GM12878 (cell line): ENCODE measurements at regions not wholly inside any gene's neighbourhood (a gene's known extent, or its start where the extent isn't known, plus 50 kb on each side); places are given as distances from the start of the nearest gene placed in this dataset.

Source experiments
- EGR1 ChIP-seq, 2 experiments: IDR thresholded peaks; 1 replicate in 1 of 2; 2 replicates in 1 of 2; pipeline ENCODE4 v1.6.1; 2011 to 2012; ENCODE audit warnings: low read depth in 2 of 2, low read length in 2 of 2, borderline replicate concordance in 1 of 2, mild to moderate bottlenecking in 1 of 2, moderate library complexity in 1 of 2
- TF ChIP-seq, protein P1 (sequence below), 3 experiments: IDR thresholded peaks in 2 of 3; conservative IDR thresholded peaks in 1 of 3; 2 replicates each; pipeline ENCODE4 v1.5.1; 2011; ENCODE audit warnings: low read depth in 3 of 3, low read length in 3 of 3, mild to moderate bottlenecking in 3 of 3, control low read depth in 2 of 3, moderate library complexity in 2 of 3, inconsistent platforms in 1 of 3, mixed read lengths in 1 of 3; ENCODE audit not compliant: control insufficient read depth in 2 of 3, insufficient read depth in 1 of 3; ENCODE audit errors: extremely low read depth in 1 of 3

DNA sequence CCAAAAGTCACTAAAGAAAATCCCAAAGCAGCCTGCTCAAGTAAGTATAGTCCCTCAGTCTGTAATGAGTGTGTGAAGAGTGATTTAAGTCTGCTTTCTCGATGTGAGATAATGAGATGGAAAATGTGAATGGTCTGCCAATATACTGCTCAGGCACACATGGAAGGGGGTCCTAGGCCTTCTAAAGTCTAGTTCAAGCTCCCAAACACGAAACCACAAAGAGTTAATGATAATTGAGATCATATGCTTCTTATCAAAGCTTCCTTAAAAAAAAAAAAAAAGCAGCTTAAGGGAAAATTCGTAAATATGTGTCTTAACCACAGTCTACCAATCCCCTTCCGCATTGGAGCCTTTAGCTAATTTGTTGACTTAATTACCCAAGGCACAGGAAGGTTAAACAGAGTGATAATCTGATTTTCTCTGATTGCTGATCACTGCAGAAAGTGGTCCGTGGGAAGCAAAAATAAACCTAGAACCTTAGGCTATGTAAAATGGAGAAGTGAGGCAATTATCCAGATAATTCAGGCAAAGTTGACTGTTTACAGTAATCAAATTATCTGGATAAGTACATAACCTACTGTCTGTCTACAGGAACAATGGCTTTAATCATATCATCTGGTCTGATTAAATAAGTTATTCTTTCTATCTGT is 172.9 kb downstream of the MBL2 start:
- TF ChIP-seq, protein P1, sequence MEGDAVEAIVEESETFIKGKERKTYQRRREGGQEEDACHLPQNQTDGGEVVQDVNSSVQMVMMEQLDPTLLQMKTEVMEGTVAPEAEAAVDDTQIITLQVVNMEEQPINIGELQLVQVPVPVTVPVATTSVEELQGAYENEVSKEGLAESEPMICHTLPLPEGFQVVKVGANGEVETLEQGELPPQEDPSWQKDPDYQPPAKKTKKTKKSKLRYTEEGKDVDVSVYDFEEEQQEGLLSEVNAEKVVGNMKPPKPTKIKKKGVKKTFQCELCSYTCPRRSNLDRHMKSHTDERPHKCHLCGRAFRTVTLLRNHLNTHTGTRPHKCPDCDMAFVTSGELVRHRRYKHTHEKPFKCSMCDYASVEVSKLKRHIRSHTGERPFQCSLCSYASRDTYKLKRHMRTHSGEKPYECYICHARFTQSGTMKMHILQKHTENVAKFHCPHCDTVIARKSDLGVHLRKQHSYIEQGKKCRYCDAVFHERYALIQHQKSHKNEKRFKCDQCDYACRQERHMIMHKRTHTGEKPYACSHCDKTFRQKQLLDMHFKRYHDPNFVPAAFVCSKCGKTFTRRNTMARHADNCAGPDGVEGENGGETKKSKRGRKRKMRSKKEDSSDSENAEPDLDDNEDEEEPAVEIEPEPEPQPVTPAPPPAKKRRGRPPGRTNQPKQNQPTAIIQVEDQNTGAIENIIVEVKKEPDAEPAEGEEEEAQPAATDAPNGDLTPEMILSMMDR (IDR thresholded peaks at IDR 0.05 in 2 of 3, conservative IDR thresholded peaks at IDR 0.05 in 1 of 3; ENCODE audit: control insufficient read depth in 2 of 3, extremely low read depth in 1 of 3, insufficient read depth in 1 of 3, low read depth in 3 of 3, low read length in 3 of 3): no peak
- TF ChIP-seq EGR1 (IDR thresholded peaks at IDR 0.05; ENCODE audit: borderline replicate concordance in 1 of 2, low read depth in 2 of 2, low read length in 2 of 2): no peak
